SHP77 treated with DMSO at 0.1 percent for 48 hours (cell line): ENCODE measurements at regions not wholly inside any gene's neighbourhood (a gene's known extent, or its start where the extent isn't known, plus 50 kb on each side); places are given as distances from the start of the nearest gene placed in this dataset.
"Not testable (repeated sequence)": the region's sequence is repeated elsewhere in the genome, so short reads cannot be mapped to it uniquely, and the experiment has no call there.

Experiments used
- DNase-seq: peaks from one replicate; lab custom pipeline; 2025; lab: John Stamatoyannopoulos, UW

DNA sequence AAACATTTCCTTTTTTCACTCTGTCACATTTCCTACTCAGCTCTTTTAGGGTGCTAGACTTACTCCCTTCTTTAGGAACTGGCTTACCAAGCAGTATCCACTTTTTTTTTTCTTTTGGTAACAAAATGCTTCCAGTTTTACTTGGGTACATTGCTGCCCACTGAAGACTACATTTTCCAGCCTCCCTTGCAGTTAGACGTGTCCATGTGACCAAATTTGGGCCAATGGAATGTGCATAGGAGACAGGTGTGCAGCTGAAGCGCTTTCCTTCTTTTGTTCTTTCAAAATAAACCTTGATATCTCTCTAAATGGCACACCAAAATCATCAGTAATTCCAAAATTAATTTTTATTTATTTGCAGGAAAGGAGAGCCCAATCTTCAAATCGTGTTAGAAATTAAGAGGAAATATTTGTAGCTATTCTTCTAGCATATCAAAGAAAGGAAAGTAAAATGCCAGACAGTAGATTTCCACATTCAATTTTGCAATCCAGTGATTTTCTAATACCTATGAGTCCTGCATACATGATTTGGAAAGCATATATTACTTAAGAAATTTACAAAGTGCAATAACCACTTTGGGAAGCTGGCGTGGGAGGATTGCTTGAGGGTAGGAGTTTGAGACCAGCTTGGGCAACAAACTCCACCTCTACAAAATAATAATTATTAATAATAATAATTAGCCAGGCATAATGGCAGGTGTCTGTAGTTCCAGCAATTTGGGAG, 422.0 kb upstream of the FRG2C start:
- no peak for DNase-seq

- no peak for DNase-seq
These were observed 415.2 kb upstream of the FRG2C start for GRCh38 chr3:75248974-75249373.

GRCh38 chr3:75254685-75255084, 409.4 kb upstream of the FRG2C start:
- no peak for DNase-seq

DNA sequence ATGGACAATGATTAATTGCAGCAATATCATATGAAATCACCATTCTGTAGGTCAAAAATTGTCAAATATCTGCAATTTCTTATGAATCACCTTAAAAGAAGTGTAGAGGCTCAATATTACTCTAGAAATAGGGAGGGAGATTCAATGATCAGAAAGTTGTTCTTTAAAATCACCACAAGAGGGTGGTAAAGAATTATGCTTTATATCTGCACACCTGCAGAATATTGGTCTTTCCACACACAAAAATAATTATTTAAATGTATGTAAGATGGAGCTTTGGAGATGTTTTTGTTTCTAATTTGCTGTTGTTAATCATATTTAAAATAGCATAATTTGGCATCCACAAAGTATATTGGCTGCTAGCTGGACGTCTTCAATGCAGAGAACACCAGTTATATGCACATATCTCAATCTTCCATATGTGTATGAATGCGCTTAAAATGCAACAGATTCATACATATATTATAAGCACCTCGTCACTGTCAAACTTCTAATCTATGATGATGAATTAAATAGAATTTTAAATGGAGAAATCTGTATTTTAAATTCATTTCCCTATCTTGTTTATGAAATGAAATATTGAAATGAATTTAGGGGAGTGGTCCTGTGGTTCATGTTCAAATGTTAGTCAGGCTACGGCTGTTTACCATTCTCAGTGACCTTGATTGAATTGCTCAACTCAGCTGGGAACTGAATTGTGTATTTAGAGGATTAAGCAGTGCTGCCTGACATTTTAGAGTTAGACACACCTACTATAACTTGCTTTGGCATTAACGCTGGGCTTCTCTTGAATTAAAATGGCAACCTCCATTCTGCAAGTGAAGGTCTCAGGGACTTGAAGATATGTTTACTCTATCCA, 405.1 kb upstream of the FRG2C start:
- DNase-seq = not testable (repeated sequence)

DNA sequence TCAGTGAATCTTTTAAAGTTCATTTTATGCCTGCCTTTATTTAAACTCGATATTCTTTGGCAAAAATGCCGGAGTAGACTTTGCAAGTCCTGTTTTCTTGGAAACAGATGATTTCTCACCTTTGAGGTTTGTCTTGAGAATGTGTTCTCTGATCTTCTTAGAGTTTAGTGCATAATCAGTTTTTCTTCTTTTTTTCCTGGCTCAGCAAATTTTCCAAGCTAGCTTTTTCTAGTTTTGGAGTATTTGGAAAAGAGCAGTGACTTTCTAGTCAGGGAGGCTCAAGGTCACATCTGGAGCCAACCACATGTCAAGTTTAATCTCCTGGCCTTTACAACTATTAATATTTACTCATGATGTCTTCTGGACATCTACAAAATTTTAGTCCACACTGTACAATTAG, 403.2 kb upstream of the FRG2C start:
- not testable (repeated sequence) for DNase-seq

DNA sequence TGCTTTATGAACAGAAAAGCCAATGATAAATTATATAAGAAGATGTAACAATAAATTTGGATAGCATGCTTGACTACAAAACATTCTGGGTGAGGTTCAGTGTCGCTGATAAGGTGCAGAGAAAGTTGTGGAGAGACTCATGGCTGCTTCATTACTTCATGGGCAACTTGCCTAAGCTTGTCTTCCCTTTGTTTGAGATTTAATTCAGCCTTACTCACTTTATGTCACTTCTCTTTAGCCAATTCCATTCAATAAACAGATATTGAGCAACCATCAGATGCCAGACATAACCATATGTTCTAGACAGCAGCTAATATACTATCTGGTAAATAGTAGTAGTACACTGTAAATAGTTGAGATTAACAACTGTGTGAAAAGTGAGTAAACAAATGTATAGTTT, 401.5 kb upstream of the FRG2C start:
- no peak for DNase-seq

DNA sequence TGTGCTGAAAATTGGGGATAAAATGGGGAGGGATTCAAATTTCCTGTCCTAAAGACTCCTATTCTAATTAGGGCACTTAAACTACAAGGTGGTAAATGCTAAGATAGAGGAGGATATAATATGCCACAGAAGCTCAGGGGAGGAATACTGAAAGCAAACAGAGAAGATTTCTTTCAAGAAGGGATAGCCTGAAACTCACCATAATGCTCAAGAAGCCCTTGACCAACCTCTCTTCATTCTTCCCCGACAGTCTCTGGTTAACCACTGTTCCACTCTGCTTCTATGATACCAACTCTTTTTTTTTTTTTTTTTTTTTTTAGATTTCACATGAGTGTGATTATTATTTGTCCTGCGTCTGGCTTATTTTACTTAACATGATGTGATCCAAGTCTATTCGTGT, 398.2 kb upstream of the FRG2C start:
- no peak for DNase-seq

GRCh38 chr3:75268576-75268975, 395.6 kb upstream of the FRG2C start:
- not testable (repeated sequence) for DNase-seq

DNA sequence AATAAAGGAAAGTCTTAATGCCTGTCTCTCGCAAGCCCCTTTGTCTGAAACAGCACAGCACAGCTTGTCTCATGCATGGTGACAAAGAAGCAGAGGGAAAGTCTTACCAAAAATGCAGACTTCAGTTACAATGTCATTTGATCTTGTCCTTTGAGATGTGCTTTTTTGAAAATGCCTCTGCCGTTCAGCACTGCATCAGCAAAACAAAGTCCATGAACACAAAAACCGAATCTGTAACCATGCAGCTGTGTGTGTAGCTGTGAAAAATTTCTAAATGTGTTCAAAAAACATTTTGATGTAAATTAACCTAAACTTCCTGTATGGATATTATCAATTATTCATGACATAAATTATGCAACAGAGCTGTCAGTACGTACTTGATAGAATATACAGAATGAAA, 391.9 kb upstream of the FRG2C start:
- not testable (repeated sequence) for DNase-seq

DNA sequence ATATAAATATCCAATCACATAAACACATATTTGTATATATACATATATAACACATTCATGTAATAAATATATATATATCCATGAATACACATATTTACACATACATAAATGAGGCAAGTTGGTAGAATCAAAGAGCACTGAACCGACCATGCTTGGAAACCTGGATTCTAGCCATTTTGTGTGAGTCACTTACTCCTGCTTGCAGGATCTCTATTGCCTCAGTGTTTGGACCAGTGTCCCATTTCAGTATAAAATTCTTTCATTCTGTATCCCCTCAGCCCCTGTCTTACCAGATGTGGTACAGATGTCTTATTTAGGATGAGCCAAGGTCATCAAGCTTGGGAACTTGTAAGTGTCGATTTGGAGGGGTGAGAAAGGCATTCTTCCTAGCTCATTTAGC, 391.4 kb upstream of the FRG2C start:
- DNase-seq = no peak

DNA sequence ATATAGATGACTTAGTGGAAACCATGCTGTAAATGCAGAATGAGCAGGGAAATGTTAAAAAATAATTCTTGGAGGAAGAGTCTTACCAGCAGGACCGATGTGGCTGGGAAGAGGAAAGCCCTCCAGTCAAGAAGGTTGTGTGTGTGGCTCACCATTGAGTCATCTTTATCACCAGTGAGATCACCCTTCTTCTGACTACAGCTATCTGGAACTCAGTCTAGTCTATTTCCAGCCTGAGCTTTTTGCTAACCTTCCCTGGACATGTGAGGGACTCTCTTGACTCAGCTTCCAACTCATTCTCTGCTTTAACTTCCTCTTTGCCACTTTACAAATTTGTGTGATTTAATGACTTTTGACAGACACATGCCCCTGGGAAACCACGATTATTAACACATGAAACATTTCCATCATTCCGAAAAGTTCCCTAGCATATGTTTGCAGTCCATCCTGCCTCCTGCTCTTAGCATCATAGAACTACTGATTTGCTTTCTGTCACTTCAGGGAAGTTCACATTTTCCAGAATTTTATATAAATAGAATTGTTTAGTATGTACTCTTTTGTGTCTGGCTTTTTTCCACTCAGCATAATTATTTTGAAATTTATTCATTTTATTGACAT, 378.5 kb upstream of the FRG2C start:
- DNase-seq = not testable (repeated sequence)

GRCh38 chr3:75288972-75289574, 375.1 kb upstream of the FRG2C start:
- not testable (repeated sequence) for DNase-seq

- DNase-seq = no peak
These were observed 370.0 kb upstream of the FRG2C start for GRCh38 chr3:75294124-75294523.

GRCh38 chr3:75295013-75295412, 369.1 kb upstream of the FRG2C start:
- DNase-seq = no peak

- no peak for DNase-seq
These were observed 367.3 kb upstream of the FRG2C start for GRCh38 chr3:75296858-75297257.

GRCh38 chr3:75300606-75301005, 363.5 kb upstream of the FRG2C start:
- DNase-seq = no peak

- not testable (repeated sequence) for DNase-seq
These were observed 363.1 kb upstream of the FRG2C start for GRCh38 chr3:75301050-75301449.

DNA sequence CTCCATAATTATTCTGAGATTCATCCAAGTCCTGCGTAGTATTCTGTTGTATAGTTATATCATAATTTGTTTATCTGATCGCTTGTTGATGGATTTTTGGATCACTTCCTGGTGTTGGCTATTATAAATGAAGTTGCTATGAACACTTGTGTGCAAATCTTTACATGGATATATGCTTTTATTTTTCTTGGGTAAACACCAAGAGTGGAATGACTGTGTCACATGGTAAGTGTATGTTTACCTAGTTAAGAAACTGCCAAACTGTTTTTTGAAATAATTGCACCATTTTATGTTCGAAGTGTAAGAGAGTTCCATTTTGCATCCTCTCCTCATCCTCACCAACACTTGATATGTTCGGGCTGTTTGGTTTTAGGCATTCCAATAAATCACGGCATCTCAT, 360.4 kb upstream of the FRG2C start:
- DNase-seq = no peak

DNA sequence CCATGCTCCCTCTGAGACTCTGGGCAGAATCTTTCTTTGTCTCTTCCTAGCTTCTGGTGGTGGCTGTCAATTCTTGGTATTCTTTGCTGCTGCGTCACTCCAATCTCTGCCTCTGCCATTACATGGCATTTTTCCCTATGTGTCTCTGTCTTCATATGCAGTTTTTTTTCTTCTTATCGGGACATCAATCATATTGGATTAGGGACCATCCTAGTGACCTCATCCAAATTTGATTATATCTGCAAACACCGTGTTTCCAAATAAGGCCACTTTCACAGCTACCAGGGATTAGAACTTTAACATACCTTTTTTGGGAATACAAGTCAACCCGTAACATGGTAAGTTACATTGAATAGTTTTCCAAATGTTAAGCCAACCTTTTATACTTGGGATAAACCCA, 358.2 kb upstream of the FRG2C start:
- no peak for DNase-seq

GRCh38 chr3:75311306-75311705, 352.8 kb upstream of the FRG2C start:
- DNase-seq = not testable (repeated sequence)

- DNase-seq = not testable (repeated sequence)
These were observed 351.7 kb upstream of the FRG2C start for GRCh38 chr3:75312469-75312868.

DNA sequence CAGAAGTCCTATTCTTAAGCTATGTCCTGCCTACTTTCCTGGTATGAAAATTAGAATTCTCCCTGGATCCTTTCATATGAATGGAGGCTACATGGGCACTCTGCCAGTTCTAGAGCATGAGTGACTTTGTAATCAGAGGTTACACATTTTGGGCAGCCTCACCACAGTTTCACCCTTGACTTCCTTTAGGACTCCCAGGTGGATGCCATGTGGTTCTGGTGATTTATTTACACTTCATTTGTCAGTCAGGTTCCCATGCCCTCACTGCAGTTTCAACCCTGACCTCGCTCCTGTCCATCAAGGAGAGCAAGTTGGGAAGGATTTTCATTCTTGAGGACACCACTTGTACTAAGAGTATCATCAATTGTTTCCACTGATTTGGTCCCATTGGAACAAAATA, 344.4 kb upstream of the FRG2C start:
- DNase-seq = not testable (repeated sequence)
